ENCODE measurements at regions not wholly inside any gene's neighbourhood (a gene's known extent, or its start where the extent isn't known, plus 50 kb on each side); places are given as distances from the start of the nearest gene placed in this dataset.

- Histone ChIP-seq H3K9me3 (no peaks in the 10 kb centered on the region), H3K36me3 (no peaks in the 10 kb centered on the region), H3K27ac (no peak overlapping the region), H3K4me3 (no peak overlapping the region), H3K4me1 (replicated peaks) (no peaks in the 10 kb centered on the region), H3K27me3 (replicated peaks; ENCODE audit: insufficient read depth) (no peaks in the 10 kb centered on the region)
- DNase-seq (ENCODE audit: low spot score): no peak
- 97% methylated on average over 1 of the region's 1 CpG for WGBS
- TF ChIP-seq POLR2A (IDR thresholded peaks at IDR 0.05) (no peak), CTCF (IDR thresholded peaks at IDR 0.05) (no peak), POLR2AphosphoS5 (IDR thresholded peaks at IDR 0.05) (no peak)
- intact Hi-C loops (cut with DNase I): no loop called here
Observed at GRCh38 chr2:186108470-186108869, 369.9 kb downstream of the FSIP2 start.

- 99% methylated on average over 2 of the region's 2 CpGs for WGBS
Observed at GRCh38 chr2:186113284-186113683, 372.8 kb upstream of the ZC3H15 start.

GRCh38 chr2:186125156-186125555 is 360.9 kb upstream of the ZC3H15 start:
- no peaks in the 10 kb centered on the region for H3K4me1 ChIP-seq (replicated peaks)
- no peaks in the 10 kb centered on the region for H3K9me3 ChIP-seq
- no peak overlapping the region for H3K4me3 ChIP-seq
- H3K27me3 ChIP-seq (replicated peaks; ENCODE audit: insufficient read depth): no peaks in the 10 kb centered on the region
- no peak for DNase-seq (ENCODE audit: low spot score)
- TF ChIP-seq POLR2AphosphoS5 (IDR thresholded peaks at IDR 0.05) (no peak), POLR2A (IDR thresholded peaks at IDR 0.05) (no peak), CTCF (IDR thresholded peaks at IDR 0.05) (no peak)
- intact Hi-C loops (cut with DNase I): no loop called here
- H3K36me3 ChIP-seq: no peaks in the 10 kb centered on the region
- no peak overlapping the region for H3K27ac ChIP-seq

More at GRCh38 chr2:186113284-186113683, 372.8 kb upstream of the ZC3H15 start:
- no peaks in the 10 kb centered on the region for H3K27me3 ChIP-seq (replicated peaks; ENCODE audit: insufficient read depth)
- H3K36me3 ChIP-seq: no peaks in the 10 kb centered on the region
- no peaks in the 10 kb centered on the region for H3K9me3 ChIP-seq
- TF ChIP-seq CTCF (IDR thresholded peaks at IDR 0.05) (no peak), POLR2A (IDR thresholded peaks at IDR 0.05) (no peak), POLR2AphosphoS5 (IDR thresholded peaks at IDR 0.05) (no peak)
- no peak overlapping the region for H3K27ac ChIP-seq
- no peak for DNase-seq (ENCODE audit: low spot score)
- intact Hi-C loops (cut with DNase I): no loop called here
- no peaks in the 10 kb centered on the region for H3K4me1 ChIP-seq (replicated peaks)
- no peak overlapping the region for H3K4me3 ChIP-seq

GRCh38 chr2:186125625-186126024 is 360.4 kb upstream of the ZC3H15 start:
- 8% methylated on average over 1 of the region's 1 CpG for WGBS
- intact Hi-C loops (cut with DNase I): no loop called here

More at GRCh38 chr2:186125625-186126024, 360.4 kb upstream of the ZC3H15 start:
- Histone ChIP-seq H3K27me3 (replicated peaks; ENCODE audit: insufficient read depth) (no peaks in the 10 kb centered on the region), H3K9me3 (no peaks in the 10 kb centered on the region), H3K4me3 (no peak overlapping the region), H3K36me3 (no peaks in the 10 kb centered on the region), H3K4me1 (replicated peaks) (no peaks in the 10 kb centered on the region), H3K27ac (no peak overlapping the region)
- no peak for DNase-seq (ENCODE audit: low spot score)
- TF ChIP-seq CTCF (IDR thresholded peaks at IDR 0.05) (no peak), POLR2AphosphoS5 (IDR thresholded peaks at IDR 0.05) (no peak), POLR2A (IDR thresholded peaks at IDR 0.05) (no peak)

All from prostate gland (tissue), 2 donors.